ENCODE measurements at regions not wholly inside any gene's neighbourhood (a gene's known extent, or its start where the extent isn't known, plus 50 kb on each side); places are given as distances from the start of the nearest gene placed in this dataset.

DNA sequence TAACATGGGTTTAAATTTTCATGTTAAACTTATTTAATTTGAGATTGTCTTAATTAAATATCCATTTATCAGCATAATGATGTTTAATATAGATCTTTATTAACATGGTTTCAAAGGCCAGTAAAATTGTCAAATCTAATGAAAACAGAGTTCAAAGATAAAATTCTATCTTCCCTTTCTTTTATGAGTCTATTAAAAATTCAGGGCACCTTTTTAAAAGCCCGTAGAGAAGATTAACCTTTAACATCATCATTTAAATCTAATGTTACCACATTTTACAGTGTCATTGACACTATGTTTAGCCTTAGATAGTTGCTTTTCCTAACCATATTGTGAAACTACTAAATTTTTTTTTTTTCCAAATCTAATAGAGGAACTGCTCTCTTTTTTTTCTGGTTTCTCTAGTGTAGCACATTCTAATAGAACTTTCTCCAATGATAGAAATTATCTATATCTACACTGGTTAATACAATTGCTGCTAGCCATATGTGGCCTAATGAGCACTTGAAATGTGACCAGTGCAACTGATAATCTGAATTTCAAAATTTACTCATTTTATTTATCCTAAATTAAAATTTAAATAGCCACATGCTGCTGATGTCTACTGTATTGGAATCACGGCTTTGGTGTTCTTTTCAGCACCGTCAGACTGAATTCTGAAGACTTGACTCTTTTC is 410.9 kb downstream of the UTRN start:
- DNase-seq, result no peak

- no peak for DNase-seq
Measured at GRCh38 chr6:144696610-144697368, 411.7 kb downstream of the UTRN start.

DNA sequence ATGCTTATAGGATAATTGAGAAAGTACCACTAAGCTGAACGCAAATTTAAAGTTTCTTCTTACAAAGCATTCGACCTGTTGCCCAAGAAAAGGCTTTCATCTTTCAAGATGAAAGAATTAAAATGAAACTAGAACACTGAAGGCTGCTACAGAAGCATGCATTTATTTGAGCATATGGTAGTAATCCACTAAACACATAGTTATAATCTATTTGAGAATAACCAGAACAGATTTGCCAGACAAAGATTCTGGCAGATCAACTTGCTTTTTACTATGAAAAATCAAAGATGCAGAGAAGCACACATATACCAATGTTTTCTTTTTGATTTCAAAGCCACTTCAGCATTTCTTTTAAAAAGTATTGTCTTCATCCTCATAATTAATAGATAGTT is 412.2 kb downstream of the UTRN start:
- DNase-seq, result no peak

- no peak for DNase-seq
Measured at GRCh38 chr6:144697801-144698200, 412.7 kb downstream of the UTRN start.

DNA sequence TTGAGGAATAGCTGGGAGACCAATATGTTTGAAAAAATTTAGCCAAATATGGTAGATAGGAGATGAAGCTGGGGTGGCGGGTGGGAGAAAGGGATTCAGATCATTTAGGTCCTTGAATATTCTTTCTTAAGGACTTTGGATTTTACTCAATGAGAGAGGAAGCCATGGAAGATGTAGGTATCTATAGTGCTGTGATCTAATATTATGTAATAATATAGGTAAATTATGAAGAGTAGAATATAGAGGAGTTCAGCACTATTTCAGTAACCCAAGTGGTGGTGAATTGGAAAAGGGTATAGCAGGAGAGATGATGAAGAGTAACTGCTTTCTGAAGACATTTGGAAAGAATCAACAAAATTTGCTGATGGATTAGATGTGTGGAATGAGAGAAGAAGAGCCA is 417.6 kb downstream of the UTRN start:
- no peak for DNase-seq

- no peak for DNase-seq
Measured at GRCh38 chr6:144710207-144710606, 425.1 kb downstream of the UTRN start.

GRCh38 chr6:144711661-144712060 is 426.5 kb downstream of the UTRN start:
- DNase-seq, result no peak

DNA sequence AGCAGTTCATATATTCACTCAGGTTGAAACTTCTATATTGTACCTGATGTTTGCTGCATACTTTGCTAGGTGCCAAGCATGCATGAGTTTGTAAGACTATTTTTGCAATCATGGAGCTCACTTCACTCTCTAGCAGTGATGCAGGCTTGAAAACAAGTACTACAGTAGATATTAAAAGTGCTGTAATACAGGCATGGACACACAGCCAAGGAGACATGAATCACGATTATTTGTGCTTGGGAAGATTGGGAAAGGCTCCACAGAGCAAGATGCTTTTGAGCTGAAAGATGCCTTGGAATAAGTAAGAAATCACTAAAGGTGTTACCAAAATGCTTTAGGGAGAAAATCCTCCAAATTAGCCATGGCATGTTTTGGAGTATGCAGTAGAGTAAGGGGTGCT is 427.4 kb downstream of the UTRN start:
- DNase-seq, result no peak

- no peak for DNase-seq
Measured at GRCh38 chr6:144714021-144714712, 429.0 kb downstream of the UTRN start.

DNA sequence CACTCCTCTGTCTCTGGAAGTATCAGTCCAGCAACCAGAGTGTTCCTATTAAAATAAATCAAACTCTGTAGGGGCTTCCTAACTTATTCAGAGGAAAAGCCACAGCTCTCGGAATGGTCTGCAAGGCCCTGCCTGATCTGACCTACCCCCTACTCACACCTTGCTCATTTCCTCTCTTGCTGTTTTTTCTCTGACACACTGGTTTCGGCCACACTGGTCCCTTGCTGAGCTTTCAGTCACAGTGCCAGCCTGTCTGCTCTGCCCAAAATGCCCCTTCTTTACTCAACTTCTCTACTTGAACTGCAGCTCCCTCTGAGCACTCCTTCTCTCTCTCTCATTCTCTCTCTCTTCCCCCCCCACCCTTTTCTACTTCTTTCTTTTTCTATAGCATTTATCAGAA is 430.2 kb downstream of the UTRN start:
- no peak for DNase-seq

DNA sequence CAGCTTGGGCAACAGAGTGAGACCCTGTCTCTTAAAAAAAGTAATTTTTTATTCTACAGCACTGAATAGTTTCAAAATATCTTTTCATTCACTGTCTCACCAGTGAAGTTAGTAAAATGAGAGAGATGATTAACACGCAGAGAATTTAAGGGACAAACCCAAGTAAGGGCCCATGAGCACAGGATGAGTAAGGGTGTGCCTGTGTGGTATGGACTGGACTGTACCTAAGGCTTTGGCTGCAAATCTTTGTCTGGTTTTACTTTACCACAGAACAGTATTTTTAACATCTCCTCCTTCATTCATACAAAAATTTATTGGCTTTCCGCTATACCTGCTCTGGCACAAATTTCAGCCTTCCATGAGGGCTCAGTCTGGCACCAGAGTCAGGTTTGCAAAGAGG is 433.3 kb downstream of the UTRN start:
- DNase-seq, result no peak

GRCh38 chr6:144721232-144721631 is 436.1 kb downstream of the UTRN start:
- no peak for DNase-seq

- peak; percentile 20 for DNase-seq
Measured at GRCh38 chr6:144722154-144722737, 437.1 kb downstream of the UTRN start.

GRCh38 chr6:144722925-144723324 is 437.8 kb downstream of the UTRN start:
- DNase-seq, result peak; percentile 81

GRCh38 chr6:144723431-144723830 is 438.3 kb downstream of the UTRN start:
- peak; percentile 10 for DNase-seq

DNA sequence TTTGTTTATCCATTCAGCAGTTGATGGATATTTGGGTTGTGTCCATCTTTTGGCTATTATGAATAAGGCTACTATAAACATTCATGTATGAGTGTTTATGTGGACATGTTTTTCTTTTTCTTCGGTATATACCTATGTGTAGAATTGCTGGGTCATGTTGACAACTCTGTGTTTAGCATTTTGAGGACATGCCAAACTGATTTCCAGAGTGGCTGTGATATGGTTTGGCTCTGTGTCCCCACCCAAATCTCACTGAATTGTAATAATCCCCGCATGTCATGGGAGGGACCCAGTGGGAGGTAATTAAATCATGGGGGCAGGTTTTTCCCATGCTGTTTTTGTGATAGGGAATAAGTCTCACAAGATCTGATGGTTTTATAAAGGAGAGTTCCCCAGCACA is 439.7 kb downstream of the UTRN start:
- DNase-seq, result no peak

- DNase-seq, result no peak
Measured at GRCh38 chr6:144725736-144726522, 440.8 kb downstream of the UTRN start.

GRCh38 chr6:144728804-144729203 is 443.7 kb downstream of the UTRN start:
- DNase-seq, result no peak

DNA sequence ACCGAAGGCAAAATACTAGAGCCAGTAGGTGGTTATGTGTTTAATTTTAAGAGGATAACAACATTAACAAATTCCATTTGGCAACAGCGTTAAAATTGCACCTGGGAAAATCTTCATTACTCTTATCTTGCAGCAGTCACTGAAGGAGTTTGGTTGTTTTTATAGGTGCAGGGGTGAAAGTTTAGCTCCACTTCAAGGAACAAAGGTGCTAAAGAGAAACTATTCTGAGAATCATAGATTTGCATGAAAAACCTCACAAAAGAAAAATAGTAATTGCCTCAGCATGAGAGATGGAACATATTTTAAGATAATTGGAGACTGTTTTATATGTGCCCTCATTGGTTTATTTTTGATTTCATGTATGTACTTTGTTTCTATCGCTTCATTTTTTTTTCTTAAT is 444.4 kb downstream of the UTRN start:
- no peak for DNase-seq

GRCh38 chr6:144730088-144730645 is 445.0 kb downstream of the UTRN start:
- DNase-seq, result no peak

GRCh38 chr6:144731229-144731628 is 446.1 kb downstream of the UTRN start:
- no peak for DNase-seq

GRCh38 chr6:144736763-144737162 is 451.6 kb downstream of the UTRN start:
- DNase-seq, result no peak

DNA sequence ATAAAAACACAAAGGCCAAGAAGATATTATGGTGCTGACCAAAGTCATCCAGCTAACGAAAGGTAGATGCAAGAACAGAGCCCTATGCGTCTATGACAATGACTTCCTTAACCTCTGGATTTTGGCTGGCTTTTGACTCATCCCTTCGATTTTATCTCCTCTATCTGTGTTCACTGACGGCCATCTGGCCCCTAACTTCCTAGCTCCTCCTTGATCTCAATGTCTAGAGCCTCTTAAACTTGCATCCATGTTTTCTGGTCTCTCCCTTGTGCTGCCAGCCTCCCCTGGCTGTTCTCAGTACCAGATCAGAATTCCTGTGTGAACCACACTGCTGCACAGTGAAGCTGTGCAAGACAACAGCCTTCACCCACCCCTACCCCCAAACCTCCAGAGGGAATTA is 452.9 kb downstream of the UTRN start:
- DNase-seq, result no peak
